HEK293 (cell line): ENCODE measurements at regions not wholly inside any gene's neighbourhood (a gene's known extent, or its start where the extent isn't known, plus 50 kb on each side); places are given as distances from the start of the nearest gene placed in this dataset.

Experiments used
- CTCF ChIA-PET: fragments of 350-600 bp; formaldehyde crosslinking; extraction: SDS; loops from one replicate; lab custom pipeline; 2021; ENCODE audit warnings: antibody characterized with exemption; lab: Yijun Ruan, JAX
- POLR2A ChIA-PET: fragments of 300-600 bp; formaldehyde crosslinking; extraction: SDS; loops from one replicate; lab custom pipeline; 2020; ENCODE audit warnings: antibody characterized with exemption, inconsistent platforms; lab: Yijun Ruan, JAX
- H3K27ac ChIP-seq: fragments of 200-500 bp; sonication (Bioruptor generic); 2 replicates; pipeline ENCODE4 v1.5.1; 2014; ENCODE audit warnings: low read depth, low read length, control low read depth, inconsistent platforms; ENCODE audit errors: extremely low read depth
- H3K36me3 ChIP-seq, 2 experiments: fragments of 200-500 bp in 1 of 2; sonication (Bioruptor generic) in 1 of 2; 1 replicate in 1 of 2; 2 replicates in 1 of 2; pipeline ENCODE4 v1.5.1; 2014 to 2017; ENCODE audit warnings: inconsistent platforms in 2 of 2, low read length in 2 of 2; ENCODE audit not compliant: control insufficient read depth in 2 of 2, insufficient read depth in 1 of 2
- H3K4me1 ChIP-seq: fragments of 200-500 bp; sonication (Bioruptor generic); 2 replicates; pipeline ENCODE4 v1.5.1; 2014; ENCODE audit warnings: mild to moderate bottlenecking, low read length, inconsistent platforms; ENCODE audit not compliant: control insufficient read depth, insufficient read depth
- H3K4me3 ChIP-seq: 2 replicates; pipeline ENCODE4 v1.5.1; 2011; ENCODE audit warnings: low read depth, mild to moderate bottlenecking, control low read depth, low read length, moderate library complexity
- H3K9me3 ChIP-seq: fragments of 200-500 bp; sonication (Bioruptor generic); 2 replicates; pipeline ENCODE4 v1.5.1; 2014; ENCODE audit warnings: low read depth, low read length, inconsistent platforms; ENCODE audit not compliant: control insufficient read depth, insufficient read depth
- HOXA7 ChIP-seq: sonication (generic); formaldehyde crosslinking; IDR thresholded peaks from 2 replicates; pipeline ENCODE4 v1.8.1; 2022; ENCODE audit warnings: missing genetic modification reagents, borderline replicate concordance
- KLF10 ChIP-seq: fragments of 450-650 bp; IDR thresholded peaks from 2 replicates; pipeline ENCODE4 v1.5.1; 2018; ENCODE audit warnings: missing biosample characterization, mild to moderate bottlenecking, missing genetic modification characterization
- PRDM1 ChIP-seq: fragments of 450-650 bp; formaldehyde crosslinking; IDR thresholded peaks from 2 replicates; pipeline ENCODE4; 2016; ENCODE audit warnings: missing biosample characterization, missing genetic modification characterization
- SCRT1 ChIP-seq: fragments of 450-650 bp; formaldehyde crosslinking; IDR thresholded peaks from 2 replicates; pipeline ENCODE4 v1.5.1; 2016; ENCODE audit warnings: missing biosample characterization, missing genetic modification characterization, borderline replicate concordance
- SP3 ChIP-seq: fragments of 450-650 bp; formaldehyde crosslinking; IDR thresholded peaks from 2 replicates; pipeline ENCODE4 v1.5.1; 2016; ENCODE audit warnings: missing biosample characterization, missing genetic modification characterization
- ZEB2 ChIP-seq: fragments of 450-650 bp; formaldehyde crosslinking; IDR thresholded peaks from 2 replicates; pipeline ENCODE4 v1.5.1; 2016; ENCODE audit warnings: missing biosample characterization, missing genetic modification characterization
- ZFP69B ChIP-seq: fragments of 450-650 bp; formaldehyde crosslinking; IDR thresholded peaks from 2 replicates; pipeline ENCODE4 v1.5.1; 2016; ENCODE audit warnings: missing biosample characterization, missing genetic modification characterization
- ZNF146 ChIP-seq: fragments of 450-650 bp; formaldehyde crosslinking; IDR thresholded peaks from 2 replicates; pipeline ENCODE4 v1.5.1; 2016; ENCODE audit warnings: missing biosample characterization, missing genetic modification characterization
- ZNF37A ChIP-seq: fragments of 450-650 bp; IDR thresholded peaks from 2 replicates; pipeline ENCODE4 v1.5.1; 2018; ENCODE audit warnings: missing biosample characterization, missing genetic modification characterization
- ZNF391 ChIP-seq: fragments of 450-650 bp; formaldehyde crosslinking; IDR thresholded peaks from 2 replicates; pipeline ENCODE4 v1.5.1; 2016; ENCODE audit warnings: low read depth, missing biosample characterization, missing genetic modification characterization, borderline replicate concordance
- ZNF473 ChIP-seq: fragments of 450-650 bp; formaldehyde crosslinking; IDR thresholded peaks from 2 replicates; pipeline ENCODE4 v1.5.1; 2017; ENCODE audit warnings: missing biosample characterization, missing genetic modification characterization
- ZNF501 ChIP-seq: fragments of 450-650 bp; formaldehyde crosslinking; IDR thresholded peaks from 2 replicates; pipeline ENCODE4 v1.5.1; 2016; ENCODE audit warnings: missing biosample characterization, missing genetic modification characterization
- ZNF529 ChIP-seq: fragments of 450-650 bp; formaldehyde crosslinking; IDR thresholded peaks from 2 replicates; pipeline ENCODE4 v1.5.1; 2017; ENCODE audit warnings: missing genetic modification characterization, missing biosample characterization; ENCODE audit not compliant: insufficient replicate concordance
- ZNF585B ChIP-seq: fragments of 450-650 bp; formaldehyde crosslinking; IDR thresholded peaks from 2 replicates; pipeline ENCODE4 v1.5.1; 2016; ENCODE audit warnings: missing biosample characterization, missing genetic modification characterization
- ZNF629 ChIP-seq: fragments of 450-650 bp; formaldehyde crosslinking; IDR thresholded peaks from 2 replicates; pipeline ENCODE4 v1.5.1; 2017; ENCODE audit warnings: missing biosample characterization, missing genetic modification characterization
- ZNF654 ChIP-seq: fragments of 450-650 bp; formaldehyde crosslinking; IDR thresholded peaks from 2 replicates; pipeline ENCODE4 v1.5.1; 2016; ENCODE audit warnings: low read depth, missing biosample characterization, missing genetic modification characterization
- TF ChIP-seq, protein P1 (sequence below): fragments of 450-650 bp; formaldehyde crosslinking; IDR thresholded peaks from 2 replicates; pipeline ENCODE4 v1.5.1; 2016; ENCODE audit warnings: missing biosample characterization, missing genetic modification characterization
- TF ChIP-seq, protein P2 (sequence below): fragments of 450-650 bp; formaldehyde crosslinking; IDR thresholded peaks from 2 replicates; pipeline ENCODE4 v1.5.1; 2016; ENCODE audit warnings: missing biosample characterization, missing genetic modification characterization
- TF ChIP-seq, protein P3 (sequence below): fragments of 450-650 bp; formaldehyde crosslinking; IDR thresholded peaks from 2 replicates; pipeline ENCODE4 v1.5.1; 2017; ENCODE audit warnings: missing biosample characterization, missing genetic modification characterization
- TF ChIP-seq, protein P4 (sequence below): fragments of 450-650 bp; formaldehyde crosslinking; IDR thresholded peaks from 2 replicates; pipeline ENCODE4 v1.5.1; 2016; ENCODE audit warnings: missing biosample characterization, missing genetic modification characterization
- TF ChIP-seq, protein P5 (sequence below): fragments of 450-650 bp; formaldehyde crosslinking; IDR thresholded peaks from 2 replicates; pipeline ENCODE4 v1.5.1; 2016; ENCODE audit warnings: missing biosample characterization, missing genetic modification characterization, borderline replicate concordance
- TF ChIP-seq, protein P6 (sequence below): fragments of 450-650 bp; formaldehyde crosslinking; IDR thresholded peaks from 2 replicates; pipeline ENCODE4 v1.5.1; 2016; ENCODE audit warnings: missing biosample characterization, missing genetic modification characterization

DNA sequence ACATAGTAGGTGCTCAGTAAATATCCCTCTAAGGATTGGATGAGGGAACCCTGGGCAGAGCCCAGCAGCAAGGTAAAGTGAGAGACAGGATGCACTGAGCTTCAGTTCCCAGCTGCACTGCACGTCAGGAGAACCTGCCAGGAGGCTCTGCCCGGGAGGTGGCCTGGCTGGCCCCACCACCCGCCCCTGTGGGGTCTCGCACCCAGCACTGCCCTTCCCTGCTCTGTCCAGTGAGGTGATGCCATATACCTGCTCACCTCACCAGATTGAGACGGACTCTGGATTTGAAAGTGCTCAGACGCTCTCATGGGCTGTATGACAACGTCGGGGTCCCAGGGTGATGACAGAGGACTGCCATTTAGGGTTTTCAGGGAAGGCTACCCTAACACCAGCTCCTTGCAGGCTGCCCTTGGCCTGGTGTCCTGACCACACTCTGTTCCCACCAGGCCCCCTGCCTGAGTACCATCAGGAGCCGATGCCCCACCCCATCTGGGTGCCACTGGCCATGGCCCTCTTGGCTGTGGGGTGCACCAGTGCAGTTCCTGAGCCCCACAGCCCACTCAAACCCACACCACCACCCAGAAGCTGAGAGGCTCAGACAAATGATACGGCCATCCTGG is 61.7 kb upstream of the FGF3 start:
- no peaks in the 10 kb centered on the region for H3K9me3 ChIP-seq
- POLR2A ChIA-PET, result no interaction called here
- CTCF ChIA-PET, result interaction anchor here (0.6 to 1.0 kb wide), 4 partner anchors 8 to 176 kb away, joined by 3 to 5 read pairs (median 4); no protein-coding TSS in a partner anchor
- TF ChIP-seq, protein P1, sequence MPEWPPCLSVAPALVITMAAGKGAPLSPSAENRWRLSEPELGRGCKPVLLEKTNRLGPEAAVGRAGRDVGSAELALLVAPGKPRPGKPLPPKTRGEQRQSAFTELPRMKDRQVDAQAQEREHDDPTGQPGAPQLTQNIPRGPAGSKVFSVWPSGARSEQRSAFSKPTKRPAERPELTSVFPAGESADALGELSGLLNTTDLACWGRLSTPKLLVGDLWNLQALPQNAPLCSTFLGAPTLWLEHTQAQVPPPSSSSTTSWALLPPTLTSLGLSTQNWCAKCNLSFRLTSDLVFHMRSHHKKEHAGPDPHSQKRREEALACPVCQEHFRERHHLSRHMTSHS (tag by site-specific recombination), result no peak
- TF ChIP-seq, protein P2, sequence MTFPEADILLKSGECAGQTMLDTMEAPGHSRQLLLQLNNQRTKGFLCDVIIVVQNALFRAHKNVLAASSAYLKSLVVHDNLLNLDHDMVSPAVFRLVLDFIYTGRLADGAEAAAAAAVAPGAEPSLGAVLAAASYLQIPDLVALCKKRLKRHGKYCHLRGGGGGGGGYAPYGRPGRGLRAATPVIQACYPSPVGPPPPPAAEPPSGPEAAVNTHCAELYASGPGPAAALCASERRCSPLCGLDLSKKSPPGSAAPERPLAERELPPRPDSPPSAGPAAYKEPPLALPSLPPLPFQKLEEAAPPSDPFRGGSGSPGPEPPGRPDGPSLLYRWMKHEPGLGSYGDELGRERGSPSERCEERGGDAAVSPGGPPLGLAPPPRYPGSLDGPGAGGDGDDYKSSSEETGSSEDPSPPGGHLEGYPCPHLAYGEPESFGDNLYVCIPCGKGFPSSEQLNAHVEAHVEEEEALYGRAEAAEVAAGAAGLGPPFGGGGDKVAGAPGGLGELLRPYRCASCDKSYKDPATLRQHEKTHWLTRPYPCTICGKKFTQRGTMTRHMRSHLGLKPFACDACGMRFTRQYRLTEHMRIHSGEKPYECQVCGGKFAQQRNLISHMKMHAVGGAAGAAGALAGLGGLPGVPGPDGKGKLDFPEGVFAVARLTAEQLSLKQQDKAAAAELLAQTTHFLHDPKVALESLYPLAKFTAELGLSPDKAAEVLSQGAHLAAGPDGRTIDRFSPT, result no peak
- no peak for TF ChIP-seq ZNF629 (tag by site-specific recombination)
- TF ChIP-seq, protein P3, sequence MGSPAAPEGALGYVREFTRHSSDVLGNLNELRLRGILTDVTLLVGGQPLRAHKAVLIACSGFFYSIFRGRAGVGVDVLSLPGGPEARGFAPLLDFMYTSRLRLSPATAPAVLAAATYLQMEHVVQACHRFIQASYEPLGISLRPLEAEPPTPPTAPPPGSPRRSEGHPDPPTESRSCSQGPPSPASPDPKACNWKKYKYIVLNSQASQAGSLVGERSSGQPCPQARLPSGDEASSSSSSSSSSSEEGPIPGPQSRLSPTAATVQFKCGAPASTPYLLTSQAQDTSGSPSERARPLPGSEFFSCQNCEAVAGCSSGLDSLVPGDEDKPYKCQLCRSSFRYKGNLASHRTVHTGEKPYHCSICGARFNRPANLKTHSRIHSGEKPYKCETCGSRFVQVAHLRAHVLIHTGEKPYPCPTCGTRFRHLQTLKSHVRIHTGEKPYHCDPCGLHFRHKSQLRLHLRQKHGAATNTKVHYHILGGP, result no peak
- no peak for TF ChIP-seq HOXA7
- no peak for TF ChIP-seq ZNF529 (tag by site-specific recombination)
- TF ChIP-seq ZNF37A (tag by site-specific recombination), result no peak
- no peak for TF ChIP-seq ZNF501
- no peak for TF ChIP-seq ZEB2 (tag by site-specific recombination)
- no peak for TF ChIP-seq KLF10 (tag by site-specific recombination)
- no peak for TF ChIP-seq ZNF473 (tag by site-specific recombination)
- TF ChIP-seq, protein P4, sequence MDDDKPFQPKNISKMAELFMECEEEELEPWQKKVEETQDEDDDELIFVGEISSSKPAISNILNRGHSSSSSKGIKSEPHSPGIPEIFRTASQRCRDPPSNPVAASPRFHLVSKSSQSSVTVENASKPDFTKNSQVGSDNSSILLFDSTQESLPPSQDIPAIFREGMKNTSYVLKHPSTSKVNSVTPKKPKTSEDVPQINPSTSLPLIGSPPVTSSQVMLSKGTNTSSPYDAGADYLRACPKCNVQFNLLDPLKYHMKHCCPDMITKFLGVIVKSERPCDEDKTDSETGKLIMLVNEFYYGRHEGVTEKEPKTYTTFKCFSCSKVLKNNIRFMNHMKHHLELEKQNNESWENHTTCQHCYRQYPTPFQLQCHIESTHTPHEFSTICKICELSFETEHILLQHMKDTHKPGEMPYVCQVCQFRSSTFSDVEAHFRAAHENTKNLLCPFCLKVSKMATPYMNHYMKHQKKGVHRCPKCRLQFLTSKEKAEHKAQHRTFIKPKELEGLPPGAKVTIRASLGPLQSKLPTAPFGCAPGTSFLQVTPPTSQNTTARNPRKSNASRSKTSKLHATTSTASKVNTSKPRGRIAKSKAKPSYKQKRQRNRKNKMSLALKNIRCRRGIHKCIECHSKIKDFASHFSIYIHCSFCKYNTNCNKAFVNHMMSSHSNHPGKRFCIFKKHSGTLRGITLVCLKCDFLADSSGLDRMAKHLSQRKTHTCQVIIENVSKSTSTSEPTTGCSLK (tag by site-specific recombination), result no peak
- H3K4me1 ChIP-seq, result no peaks in the 10 kb centered on the region
- H3K36me3 ChIP-seq, result no peaks in the 10 kb centered on the region
- H3K27ac ChIP-seq, result no peak overlapping the region
- no peak overlapping the region for H3K4me3 ChIP-seq

DNA sequence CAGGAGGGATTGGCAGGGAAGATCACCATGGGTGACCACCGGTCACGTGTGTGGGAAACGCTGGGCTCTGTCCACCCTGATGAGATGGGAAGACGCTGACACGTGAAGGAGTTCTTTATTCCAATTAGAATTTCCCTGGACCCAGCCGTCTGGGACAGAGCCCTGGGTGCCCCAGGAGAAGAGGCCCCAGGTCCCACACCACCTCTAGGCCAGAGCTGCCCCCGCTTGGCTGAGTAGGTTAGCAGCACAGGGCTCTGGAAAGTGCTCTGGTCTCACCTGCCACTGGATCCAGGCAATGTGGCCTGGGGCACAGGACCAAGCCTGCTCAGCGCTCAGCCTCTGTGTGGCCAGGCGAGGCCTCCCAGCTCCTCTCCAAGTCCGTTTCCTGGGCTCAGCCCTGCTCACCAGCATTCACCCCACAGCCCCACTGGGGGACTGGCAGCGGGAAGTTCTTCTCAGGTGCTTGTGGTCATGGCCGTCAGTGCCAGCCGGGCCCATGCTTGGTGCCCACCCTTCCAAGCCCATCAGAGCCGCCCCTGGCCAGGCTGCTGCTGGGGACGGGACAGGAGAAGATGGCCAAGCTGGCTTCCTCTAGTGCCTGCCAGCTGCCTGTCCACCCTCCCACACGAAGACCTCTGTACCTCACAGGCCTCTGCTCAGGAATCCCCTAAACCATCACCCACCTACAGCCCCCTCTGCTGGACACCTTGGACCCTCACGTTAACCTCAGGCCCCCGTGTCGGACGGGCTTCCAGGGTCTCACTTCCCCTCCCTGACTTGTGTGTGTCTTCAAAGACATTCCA is 62.5 kb upstream of the FGF3 start:
- Histone ChIP-seq H3K36me3 (no peaks in the 10 kb centered on the region), H3K27ac (no peak overlapping the region), H3K4me3 (no peak overlapping the region), H3K4me1 (no peaks in the 10 kb centered on the region), H3K9me3 (no peaks in the 10 kb centered on the region)
- ChIA-PET POLR2A (no interaction called here), CTCF (interaction anchor here (0.6 to 1.3 kb wide), 7 partner anchors 8 to 177 kb away, joined by 3 to 7 read pairs (median 4); no protein-coding TSS in a partner anchor)
- TF ChIP-seq ZFP69B (no peak), ZNF146 (tag by site-specific recombination) (no peak), ZNF501 (no peak), ZNF391 (tag by site-specific recombination) (no peak), PRDM1 (no peak), SP3 (tag by site-specific recombination) (no peak), SCRT1 (tag by site-specific recombination) (no peak), ZNF654 (tag by site-specific recombination) (no peak), ZNF585B (tag by site-specific recombination) (no peak)
- TF ChIP-seq, protein P5, sequence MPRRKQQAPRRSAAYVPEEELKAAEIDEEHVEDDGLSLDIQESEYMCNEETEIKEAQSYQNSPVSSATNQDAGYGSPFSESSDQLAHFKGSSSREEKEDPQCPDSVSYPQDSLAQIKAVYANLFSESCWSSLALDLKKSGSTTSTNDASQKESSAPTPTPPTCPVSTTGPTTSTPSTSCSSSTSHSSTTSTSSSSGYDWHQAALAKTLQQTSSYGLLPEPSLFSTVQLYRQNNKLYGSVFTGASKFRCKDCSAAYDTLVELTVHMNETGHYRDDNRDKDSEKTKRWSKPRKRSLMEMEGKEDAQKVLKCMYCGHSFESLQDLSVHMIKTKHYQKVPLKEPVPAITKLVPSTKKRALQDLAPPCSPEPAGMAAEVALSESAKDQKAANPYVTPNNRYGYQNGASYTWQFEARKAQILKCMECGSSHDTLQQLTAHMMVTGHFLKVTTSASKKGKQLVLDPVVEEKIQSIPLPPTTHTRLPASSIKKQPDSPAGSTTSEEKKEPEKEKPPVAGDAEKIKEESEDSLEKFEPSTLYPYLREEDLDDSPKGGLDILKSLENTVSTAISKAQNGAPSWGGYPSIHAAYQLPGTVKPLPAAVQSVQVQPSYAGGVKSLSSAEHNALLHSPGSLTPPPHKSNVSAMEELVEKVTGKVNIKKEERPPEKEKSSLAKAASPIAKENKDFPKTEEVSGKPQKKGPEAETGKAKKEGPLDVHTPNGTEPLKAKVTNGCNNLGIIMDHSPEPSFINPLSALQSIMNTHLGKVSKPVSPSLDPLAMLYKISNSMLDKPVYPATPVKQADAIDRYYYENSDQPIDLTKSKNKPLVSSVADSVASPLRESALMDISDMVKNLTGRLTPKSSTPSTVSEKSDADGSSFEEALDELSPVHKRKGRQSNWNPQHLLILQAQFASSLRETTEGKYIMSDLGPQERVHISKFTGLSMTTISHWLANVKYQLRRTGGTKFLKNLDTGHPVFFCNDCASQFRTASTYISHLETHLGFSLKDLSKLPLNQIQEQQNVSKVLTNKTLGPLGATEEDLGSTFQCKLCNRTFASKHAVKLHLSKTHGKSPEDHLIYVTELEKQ (tag by site-specific recombination), result no peak
- TF ChIP-seq, protein P6, sequence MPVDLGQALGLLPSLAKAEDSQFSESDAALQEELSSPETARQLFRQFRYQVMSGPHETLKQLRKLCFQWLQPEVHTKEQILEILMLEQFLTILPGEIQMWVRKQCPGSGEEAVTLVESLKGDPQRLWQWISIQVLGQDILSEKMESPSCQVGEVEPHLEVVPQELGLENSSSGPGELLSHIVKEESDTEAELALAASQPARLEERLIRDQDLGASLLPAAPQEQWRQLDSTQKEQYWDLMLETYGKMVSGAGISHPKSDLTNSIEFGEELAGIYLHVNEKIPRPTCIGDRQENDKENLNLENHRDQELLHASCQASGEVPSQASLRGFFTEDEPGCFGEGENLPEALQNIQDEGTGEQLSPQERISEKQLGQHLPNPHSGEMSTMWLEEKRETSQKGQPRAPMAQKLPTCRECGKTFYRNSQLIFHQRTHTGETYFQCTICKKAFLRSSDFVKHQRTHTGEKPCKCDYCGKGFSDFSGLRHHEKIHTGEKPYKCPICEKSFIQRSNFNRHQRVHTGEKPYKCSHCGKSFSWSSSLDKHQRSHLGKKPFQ (tag by site-specific recombination), result no peak
